Fibroblast of mammary gland (primary cell): ENCODE measurements at regions not wholly inside any gene's neighbourhood (a gene's known extent, or its start where the extent isn't known, plus 50 kb on each side); places are given as distances from the start of the nearest gene placed in this dataset.
A peak's percentile ranks its signal among the peaks of the same experiment; 100 is the strongest.
"Not testable (repeated sequence)": the region's sequence is repeated elsewhere in the genome, so short reads cannot be mapped to it uniquely, and the experiment has no call there.

ENCODE experiments used
- DNase-seq: peaks from one replicate; pipeline ENCODE4 v3.0.0-alpha.2; 2010; ENCODE audit warnings: low read depth
- H3K4me3 ChIP-seq: 2 replicates; pipeline ENCODE4 v1.5.1; 2011; ENCODE audit warnings: low read depth, mild to moderate bottlenecking, low read length, moderate library complexity; ENCODE audit not compliant: control insufficient read depth
- TF ChIP-seq, protein P1 (sequence below): conservative IDR thresholded peaks from 2 replicates; pipeline ENCODE4 v1.5.1; 2011; ENCODE audit warnings: low read depth, low read length, inconsistent platforms; ENCODE audit not compliant: control insufficient read depth, insufficient read depth

DNA sequence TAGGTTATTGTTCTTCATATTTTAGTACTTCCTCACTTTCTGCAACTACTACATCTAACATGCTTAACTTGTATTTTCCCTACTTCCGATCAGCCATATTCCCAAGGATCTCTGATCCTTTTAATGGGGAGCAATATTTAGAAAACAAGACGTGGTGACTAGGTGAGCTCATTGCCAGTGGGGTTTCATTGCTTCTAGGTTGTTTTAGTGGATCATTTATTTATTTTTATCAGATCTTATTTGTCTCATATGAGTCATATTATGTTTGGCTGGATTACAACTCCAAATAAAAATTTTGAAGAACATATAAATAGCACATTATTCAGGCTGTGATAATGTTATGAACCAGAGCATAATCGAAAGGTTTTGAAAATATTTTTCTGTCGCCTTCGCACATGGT is 480.9 kb upstream of the TMEFF2 start:
- peak; percentile 0 for DNase-seq
- no peak overlapping the region for H3K4me3 ChIP-seq
- TF ChIP-seq, protein P1, sequence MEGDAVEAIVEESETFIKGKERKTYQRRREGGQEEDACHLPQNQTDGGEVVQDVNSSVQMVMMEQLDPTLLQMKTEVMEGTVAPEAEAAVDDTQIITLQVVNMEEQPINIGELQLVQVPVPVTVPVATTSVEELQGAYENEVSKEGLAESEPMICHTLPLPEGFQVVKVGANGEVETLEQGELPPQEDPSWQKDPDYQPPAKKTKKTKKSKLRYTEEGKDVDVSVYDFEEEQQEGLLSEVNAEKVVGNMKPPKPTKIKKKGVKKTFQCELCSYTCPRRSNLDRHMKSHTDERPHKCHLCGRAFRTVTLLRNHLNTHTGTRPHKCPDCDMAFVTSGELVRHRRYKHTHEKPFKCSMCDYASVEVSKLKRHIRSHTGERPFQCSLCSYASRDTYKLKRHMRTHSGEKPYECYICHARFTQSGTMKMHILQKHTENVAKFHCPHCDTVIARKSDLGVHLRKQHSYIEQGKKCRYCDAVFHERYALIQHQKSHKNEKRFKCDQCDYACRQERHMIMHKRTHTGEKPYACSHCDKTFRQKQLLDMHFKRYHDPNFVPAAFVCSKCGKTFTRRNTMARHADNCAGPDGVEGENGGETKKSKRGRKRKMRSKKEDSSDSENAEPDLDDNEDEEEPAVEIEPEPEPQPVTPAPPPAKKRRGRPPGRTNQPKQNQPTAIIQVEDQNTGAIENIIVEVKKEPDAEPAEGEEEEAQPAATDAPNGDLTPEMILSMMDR: no peak

DNA sequence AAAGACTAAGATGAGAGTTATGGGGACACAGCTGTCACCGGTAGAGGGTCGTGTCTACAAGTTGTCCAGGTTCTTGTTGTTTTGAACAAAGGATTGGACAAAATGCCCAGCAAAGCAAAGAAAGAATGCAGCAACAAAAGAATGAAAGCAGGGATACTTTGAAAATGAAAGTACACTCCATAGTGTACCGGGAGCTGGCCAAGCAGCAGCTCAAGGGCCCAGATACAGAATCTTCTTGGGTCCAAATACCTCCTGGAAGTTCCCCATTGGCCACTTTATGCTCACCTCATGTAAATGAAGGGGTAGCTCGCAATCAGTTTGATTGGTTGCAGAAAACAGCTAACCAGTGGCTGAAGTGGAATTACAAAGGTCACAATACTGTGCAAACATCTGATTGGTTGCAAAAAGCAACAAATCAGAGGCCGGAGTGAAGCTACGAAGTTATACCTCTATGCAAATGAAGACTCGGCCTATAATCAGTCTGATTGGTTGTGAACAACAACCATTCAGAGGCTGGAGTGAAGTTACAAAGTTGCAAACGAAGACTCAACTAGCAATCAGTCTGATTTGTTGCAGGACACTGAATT is 474.9 kb upstream of the TMEFF2 start:
- TF ChIP-seq, protein P1: no peak
- no peak for DNase-seq
- no peak overlapping the region for H3K4me3 ChIP-seq

DNA sequence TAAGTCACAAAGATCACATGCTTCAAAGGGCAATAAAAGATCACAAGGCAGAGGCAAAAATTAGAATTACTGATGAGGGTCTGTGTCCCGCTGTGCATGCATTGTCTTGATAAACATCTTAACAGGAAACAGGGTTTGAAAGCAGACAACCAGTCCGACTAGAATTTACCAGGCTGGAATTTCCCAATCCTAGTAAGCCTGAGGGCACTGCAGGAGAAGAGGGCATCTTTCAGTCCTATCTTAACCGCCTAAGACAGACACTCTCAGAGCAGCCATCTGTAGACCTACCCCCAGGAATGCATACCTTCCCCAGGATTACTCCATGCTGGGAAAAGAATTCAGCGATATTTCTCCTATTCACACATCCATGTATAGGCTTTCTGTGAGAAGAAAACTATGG is 465.8 kb upstream of the TMEFF2 start:
- not testable (repeated sequence) for DNase-seq

DNA sequence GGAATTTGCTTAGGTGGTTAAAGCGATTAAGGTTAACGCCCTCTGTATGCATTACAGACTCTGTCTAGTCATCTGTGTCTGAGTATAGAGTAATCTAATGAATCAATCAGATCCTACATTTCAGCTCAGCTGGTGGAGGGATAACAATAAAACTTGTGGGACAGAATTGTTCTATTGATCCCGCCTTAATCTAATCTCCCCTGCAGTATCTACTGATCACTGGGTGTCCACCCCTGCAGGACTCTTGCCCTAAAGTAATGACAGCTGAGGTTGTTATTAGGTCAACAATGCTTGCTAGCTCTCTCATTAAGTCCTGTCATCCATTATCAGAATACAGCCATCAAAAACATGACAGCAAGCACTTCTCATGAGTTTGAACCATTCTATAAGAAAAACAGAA is 462.6 kb upstream of the TMEFF2 start:
- DNase-seq: no peak
- TF ChIP-seq, protein P1: no peak
- H3K4me3 ChIP-seq: no peak overlapping the region

More for the DNA sequence above, 465.8 kb upstream of the TMEFF2 start:
- not testable (repeated sequence) for H3K4me3 ChIP-seq

DNA sequence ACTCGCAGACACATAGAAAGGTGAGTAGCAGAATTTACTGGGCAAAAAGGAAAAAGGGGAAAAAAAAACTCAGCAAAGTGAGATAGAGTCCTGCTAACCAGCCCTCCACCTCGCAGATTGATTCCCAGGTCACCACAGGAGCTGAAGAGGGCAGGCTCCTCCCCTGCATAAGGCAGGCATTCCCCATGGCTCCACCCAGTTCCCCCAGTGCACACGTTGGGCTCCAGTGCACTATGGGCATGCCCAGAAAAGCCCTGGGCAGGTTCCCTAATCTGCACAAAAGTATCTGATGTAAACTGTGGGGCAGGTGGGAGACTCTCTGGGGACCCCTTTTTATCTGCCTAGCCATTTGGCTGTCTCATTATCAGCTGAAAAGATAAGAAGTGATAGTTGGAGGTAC is 461.2 kb upstream of the TMEFF2 start:
- H3K4me3 ChIP-seq: no peak overlapping the region
- TF ChIP-seq, protein P1: no peak
- no peak for DNase-seq

DNA sequence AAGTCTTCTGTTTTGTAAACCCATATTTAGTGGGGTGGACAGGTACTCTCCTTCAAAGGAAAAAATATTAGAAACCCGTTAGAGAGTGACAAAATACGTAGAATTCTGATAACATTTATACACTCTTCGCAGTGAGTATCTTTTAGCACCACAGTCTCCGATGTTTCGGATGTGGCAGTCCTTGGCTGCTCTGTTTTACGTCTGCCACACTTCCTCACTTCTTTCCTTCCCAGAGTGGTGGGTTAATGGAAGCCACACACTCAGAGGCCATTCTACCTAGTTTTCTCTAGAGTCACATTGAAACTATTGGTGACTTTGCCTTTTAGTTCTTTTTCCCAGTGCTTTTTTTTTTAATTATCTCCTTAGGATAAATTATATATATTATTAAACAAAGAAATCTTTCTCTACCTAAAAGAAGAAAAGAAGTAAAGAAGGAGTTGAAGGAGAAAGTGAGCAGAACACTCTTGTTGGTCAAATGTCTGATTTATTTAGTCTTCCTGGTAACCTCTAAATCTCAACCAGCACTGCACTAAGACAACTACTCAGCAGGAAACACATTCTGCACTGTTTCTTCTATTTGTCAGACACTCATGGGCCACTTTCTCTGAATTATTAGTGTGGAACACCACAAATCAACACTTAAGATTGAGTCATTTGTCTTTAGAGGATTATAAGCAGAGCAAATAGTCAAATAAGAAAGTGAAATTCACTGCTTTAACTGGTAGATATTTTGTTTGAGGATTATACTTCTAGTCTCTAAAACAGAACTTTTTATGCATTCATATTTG is 451.3 kb upstream of the TMEFF2 start:
- DNase-seq: no peak
- no peak overlapping the region for H3K4me3 ChIP-seq
- TF ChIP-seq, protein P1: no peak

DNA sequence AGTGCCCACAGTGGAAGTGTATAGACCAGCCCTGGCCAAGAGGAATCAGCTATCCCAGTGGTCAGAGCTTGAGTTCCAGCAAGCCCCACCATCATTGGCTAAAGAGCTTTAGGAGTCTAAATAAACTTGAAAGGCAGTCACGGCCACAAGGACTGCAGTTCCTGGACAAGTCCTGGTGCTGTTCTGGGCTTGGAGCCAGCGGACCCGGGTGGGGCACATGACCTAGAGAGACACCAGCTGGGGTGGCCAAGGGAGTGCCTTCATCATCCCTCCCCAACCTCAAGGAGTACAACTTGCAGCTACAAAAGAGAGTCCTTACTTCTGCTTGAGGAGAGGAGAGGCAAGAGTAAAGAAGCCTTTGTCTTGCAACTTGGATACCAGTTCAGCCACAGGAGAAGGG is 439.8 kb upstream of the TMEFF2 start:
- no peak for DNase-seq
- H3K4me3 ChIP-seq: no peak overlapping the region
- TF ChIP-seq, protein P1: no peak
